SK-N-SH (cell line): ENCODE measurements at regions not wholly inside any gene's neighbourhood (a gene's known extent, or its start where the extent isn't known, plus 50 kb on each side); places are given as distances from the start of the nearest gene placed in this dataset.

Experiments used
- CTCF ChIA-PET: fragments of 300-600, 350-600 bp; formaldehyde crosslinking; extraction: SDS; loops from one replicate; lab custom pipeline; 2021; lab: Yijun Ruan, JAX
- POLR2A ChIA-PET: fragments of 350-600 bp; sonication (Branson Sonifier 250); formaldehyde crosslinking; extraction: SDS; loops from one replicate; lab custom pipeline; 2020; ENCODE audit warnings: antibody characterized with exemption, inconsistent platforms; lab: Yijun Ruan, JAX
- DNase-seq: peaks from one replicate; pipeline ENCODE4 v3.0.0; 2012
- H2AFZ ChIP-seq: fragments of 200-600 bp; sonication (generic); 2 replicates; pipeline ENCODE4 v1.8.1; 2016; ENCODE audit warnings: antibody characterized with exemption, mild to moderate bottlenecking, low read depth
- H3F3A ChIP-seq: fragments of 200-600 bp; sonication (generic); replicated peaks from 2 replicates; pipeline ENCODE3; 2016; ENCODE audit warnings: antibody characterized with exemption, mild to moderate bottlenecking; ENCODE audit not compliant: insufficient read depth
- H3K27ac ChIP-seq, 2 experiments: fragments of 200-500 bp in 1 of 2; fragments of 200-600 bp in 1 of 2; sonication (Bioruptor generic) in 1 of 2; sonication (generic), shearing (Covaris generic) in 1 of 2; 2 replicates each; pipeline versions ENCODE4 v1.5.1 to v1.6.1; 2014 to 2016; ENCODE audit warnings: low read depth in 2 of 2, inconsistent platforms in 1 of 2, low read length in 1 of 2, mild to moderate bottlenecking in 1 of 2, mixed read lengths in 1 of 2
- H3K27me3 ChIP-seq: fragments of 200-600 bp; sonication (generic), shearing (Covaris generic); 2 replicates; pipeline ENCODE4 v1.6.1; 2016; ENCODE audit warnings: mixed run types; ENCODE audit not compliant: insufficient read depth
- H3K36me3 ChIP-seq, 2 experiments: fragments of 200-500 bp in 1 of 2; fragments of 200-600 bp in 1 of 2; sonication (Bioruptor generic) in 1 of 2; sonication (generic) in 1 of 2; replicated peaks in 1 of 2; 2 replicates each; pipeline versions ENCODE3 to v1.5.1; 2014 to 2016; ENCODE audit warnings: low read length in 1 of 2, mild to moderate bottlenecking in 1 of 2; ENCODE audit not compliant: insufficient read depth in 2 of 2, control insufficient read depth in 1 of 2
- H3K4me1 ChIP-seq, 2 experiments: fragments of 200-500 bp in 1 of 2; fragments of 200-600 bp in 1 of 2; sonication (Bioruptor generic) in 1 of 2; sonication (generic), shearing (Covaris generic) in 1 of 2; 2 replicates each; pipeline versions ENCODE4 v1.5.1 to v1.6.1; 2014 to 2016; ENCODE audit warnings: low read depth in 1 of 2, low read length in 1 of 2, mixed run types in 1 of 2; ENCODE audit not compliant: insufficient read depth in 2 of 2, control insufficient read depth in 1 of 2
- H3K4me2 ChIP-seq: fragments of 200-600 bp; sonication (generic), shearing (Covaris generic); 2 replicates; pipeline ENCODE4 v1.6.1; 2017; ENCODE audit warnings: mixed run types
- H3K4me3 ChIP-seq, 2 experiments: fragments of 200-500 bp in 1 of 2; fragments of 200-600 bp in 1 of 2; sonication (Bioruptor generic) in 1 of 2; sonication (generic), shearing (Covaris generic) in 1 of 2; 2 replicates each; pipeline versions ENCODE4 v1.5.1 to v1.8.1; 2014 to 2016; ENCODE audit warnings: low read depth in 2 of 2, inconsistent platforms in 1 of 2, low read length in 1 of 2, mild to moderate bottlenecking in 1 of 2, mixed read lengths in 1 of 2, moderate library complexity in 1 of 2
- H3K79me2 ChIP-seq: fragments of 200-600 bp; sonication (generic); 2 replicates; pipeline ENCODE4 v1.8.1; 2017; ENCODE audit warnings: mild to moderate bottlenecking; ENCODE audit not compliant: insufficient read depth
- H3K9ac ChIP-seq: fragments of 200-600 bp; sonication (generic); 2 replicates; pipeline ENCODE4 v1.6.1; 2017; ENCODE audit warnings: mixed run types
- H3K9me2 ChIP-seq: fragments of 200-600 bp; sonication (generic); 2 replicates; pipeline ENCODE4 v1.6.1; 2017; ENCODE audit warnings: mixed run types
- H3K9me3 ChIP-seq: fragments of 200-600 bp; sonication (generic); 2 replicates; pipeline ENCODE4 v1.6.1; 2017; ENCODE audit warnings: mixed run types, mild to moderate bottlenecking, moderate library complexity
- H4K20me1 ChIP-seq: fragments of 200-600 bp; sonication (generic); 2 replicates; pipeline ENCODE4 v1.6.1; 2017; ENCODE audit warnings: mild to moderate bottlenecking, mixed run types; ENCODE audit not compliant: insufficient read depth
- CHD2 ChIP-seq: fragments of 150-350 bp; IDR thresholded peaks from 2 replicates; pipeline ENCODE4 v1.6.1; 2018; ENCODE audit warnings: low read length; ENCODE audit not compliant: partially characterized antibody
- CTCF ChIP-seq: fragments of 200-600 bp; sonication (generic); IDR thresholded peaks from 2 replicates; pipeline ENCODE4 v1.6.1; 2017; ENCODE audit warnings: antibody characterized with exemption, mild to moderate bottlenecking, moderate library complexity
- ELF1 ChIP-seq: IDR thresholded peaks from 2 replicates; pipeline ENCODE4 v1.4.0; 2012
- FOSL2 ChIP-seq: IDR thresholded peaks from 2 replicates; pipeline ENCODE4 v1.4.0; 2012; ENCODE audit warnings: low read depth, mild to moderate bottlenecking, moderate library complexity, borderline replicate concordance
- FOXJ3 ChIP-seq: sonication (generic); formaldehyde crosslinking; IDR thresholded peaks from 2 replicates; pipeline ENCODE4 v1.5.1; 2020; ENCODE audit warnings: mild to moderate bottlenecking, missing genetic modification reagents
- FOXM1 ChIP-seq: IDR thresholded peaks from 2 replicates; pipeline ENCODE4 v1.4.0; 2012; ENCODE audit warnings: low read depth, mild to moderate bottlenecking
- GATA2 ChIP-seq: sonication (generic); formaldehyde crosslinking; IDR thresholded peaks from 2 replicates; pipeline ENCODE4 v1.5.0; 2020; ENCODE audit warnings: mild to moderate bottlenecking, missing genetic modification reagents
- IRF3 ChIP-seq: fragments of 150-350 bp; IDR thresholded peaks from 2 replicates; pipeline ENCODE4 v1.6.1; 2016; ENCODE audit warnings: mild to moderate bottlenecking, low read depth, low read length
- JUND ChIP-seq: IDR thresholded peaks from 2 replicates; pipeline ENCODE4 v1.4.0; 2012
- MEF2A ChIP-seq: IDR thresholded peaks from 2 replicates; pipeline ENCODE4 v1.4.0; 2012; ENCODE audit warnings: low read depth, borderline replicate concordance
- MXI1 ChIP-seq: IDR thresholded peaks from 2 replicates; pipeline ENCODE4 v1.6.1; 2012; ENCODE audit warnings: mild to moderate bottlenecking, low read depth, low read length, improper control_type of control experiment
- NRF1 ChIP-seq: IDR thresholded peaks from 2 replicates; pipeline ENCODE4 v1.6.1; 2012; ENCODE audit warnings: low read depth, mild to moderate bottlenecking, low read length
- REST ChIP-seq: IDR thresholded peaks from 2 replicates; pipeline ENCODE4 v1.6.1; 2012; ENCODE audit warnings: mild to moderate bottlenecking, low read depth, low read length, moderate library complexity
- RXRA ChIP-seq: IDR thresholded peaks from 2 replicates; pipeline ENCODE4 v1.4.0; 2012; ENCODE audit warnings: low read depth, mild to moderate bottlenecking, borderline replicate concordance
- SIN3A ChIP-seq: IDR thresholded peaks from 2 replicates; pipeline ENCODE4 v1.6.1; 2012; ENCODE audit warnings: low read depth, mild to moderate bottlenecking, low read length, moderate library complexity, borderline replicate concordance
- SMC3 ChIP-seq: IDR thresholded peaks from 2 replicates; pipeline ENCODE4 v1.6.1; 2012; ENCODE audit warnings: low read depth, low read length, improper control_type of control experiment
- TAF1 ChIP-seq: IDR thresholded peaks from 2 replicates; pipeline ENCODE4 v1.6.1; 2012; ENCODE audit warnings: low read depth, mild to moderate bottlenecking, low read length, moderate library complexity, borderline replicate concordance
- WGBS: methylation state at CpG from one replicate; pipeline ENCODE4 v1.1.6; 2017; ENCODE audit warnings: low lambda C conversion rate; 5-methylcytosine and 5-hydroxymethylcytosine counted together

- no peaks in the 10 kb centered on the region for H3K27me3 ChIP-seq
- H3K9me3 ChIP-seq = no peaks in the 10 kb centered on the region
- no peak overlapping the region for H3K4me3 ChIP-seq
- no peak overlapping the region for H3K4me2 ChIP-seq
- no peaks in the 10 kb centered on the region for H3K79me2 ChIP-seq
- H3F3A ChIP-seq = no peaks in the 10 kb centered on the region
- H3K9me2 ChIP-seq = no peaks in the 10 kb centered on the region
- H2AFZ ChIP-seq = no peak overlapping the region
- no peak for DNase-seq
- TF ChIP-seq ELF1 = no peak
- TF ChIP-seq REST = no peak
- no peak for TF ChIP-seq JUND
- no peak for TF ChIP-seq SMC3
- no peak for TF ChIP-seq MXI1
- no peak for TF ChIP-seq MEF2A
- no peak for TF ChIP-seq FOSL2
- TF ChIP-seq TAF1 = no peak
- no peak for TF ChIP-seq SIN3A
- no peak for TF ChIP-seq NRF1
- TF ChIP-seq GATA2 (CRISPR knock-in tag) = no peak
- no peak for TF ChIP-seq FOXJ3 (CRISPR knock-in tag)
- TF ChIP-seq IRF3 = no peak
- TF ChIP-seq RXRA = no peak
- no peak for TF ChIP-seq CHD2
- TF ChIP-seq CTCF = no peak
- no peak for TF ChIP-seq FOXM1
- ChIA-PET POLR2A (no interaction called here), CTCF (interaction anchor here (0.9 to 1.1 kb wide), 2 partner anchors 30 to 55 kb away, joined by 3 read pairs; no protein-coding TSS in a partner anchor)
- no peaks in the 10 kb centered on the region for H3K36me3 ChIP-seq
- H4K20me1 ChIP-seq = no peaks in the 10 kb centered on the region
- no peak overlapping the region for H3K27ac ChIP-seq
- H3K4me1 ChIP-seq = no peaks in the 10 kb centered on the region
- H3K9ac ChIP-seq = no peak overlapping the region
- WGBS = 33% methylated on average over 2 of the region's 2 CpGs
Observed at GRCh38 chrX:30981968-30982367, 89.9 kb downstream of the FTHL17 start.
